Skeletal muscle tissue (tissue), 3 donors: ENCODE measurements at regions not wholly inside any gene's neighbourhood (a gene's known extent, or its start where the extent isn't known, plus 50 kb on each side); places are given as distances from the start of the nearest gene placed in this dataset.

Experiments
- H3K27ac ChIP-seq: one replicate; pipeline ENCODE4 v1.7.0; 2013; ENCODE audit warnings: mild to moderate bottlenecking, low read depth, low read length, inconsistent platforms
- H3K27me3 ChIP-seq, 3 donors: one replicate each; pipeline ENCODE4 v1.7.0; 2013; ENCODE audit warnings: low read length in 3 of 3; ENCODE audit not compliant: control insufficient read depth in 3 of 3, insufficient read depth in 3 of 3
- H3K36me3 ChIP-seq, 3 donors: one replicate each; pipeline ENCODE4 v1.7.0; 2013; ENCODE audit warnings: low read length in 3 of 3; ENCODE audit not compliant: control insufficient read depth in 3 of 3, insufficient read depth in 3 of 3
- H3K4me1 ChIP-seq, 3 donors: one replicate each; pipeline ENCODE4 v1.7.0; 2013; ENCODE audit warnings: low read length in 3 of 3, mild to moderate bottlenecking in 3 of 3; ENCODE audit not compliant: control insufficient read depth in 3 of 3, insufficient read depth in 3 of 3
- H3K4me3 ChIP-seq, 3 donors: one replicate each; pipeline ENCODE4 v1.7.0; 2013; ENCODE audit warnings: low read length in 3 of 3
- H3K9ac ChIP-seq, 3 donors: one replicate each; pipeline ENCODE4 v1.7.0; 2013; ENCODE audit warnings: low read length in 3 of 3, mild to moderate bottlenecking in 3 of 3, moderate library complexity in 2 of 3, low read depth in 1 of 3
- H3K9me3 ChIP-seq, 3 donors: one replicate each; pipeline ENCODE4 v1.7.0; 2013; ENCODE audit warnings: low read length in 3 of 3; ENCODE audit not compliant: control insufficient read depth in 3 of 3
- donor health status: Osteomylitis.

- Histone ChIP-seq H3K27ac (no peak overlapping the region), H3K36me3 (no peaks in the 10 kb centered on the region)
Measured at GRCh38 chr20:54272901-54273488, 65.1 kb downstream of the PFDN4 start.

GRCh38 chr20:54275359-54276111 lies 67.6 kb downstream of the PFDN4 start:
- Histone ChIP-seq H3K36me3 (no peaks in the 10 kb centered on the region), H3K9me3 (no peaks in the 10 kb centered on the region), H3K9ac (no peak overlapping the region), H3K27ac (no peak overlapping the region), H3K4me1 (no peaks in the 10 kb centered on the region), H3K4me3 (no peak overlapping the region), H3K27me3 (no peaks in the 10 kb centered on the region)

More at GRCh38 chr20:54272901-54273488, 65.1 kb downstream of the PFDN4 start:
- Histone ChIP-seq H3K9me3 (no peaks in the 10 kb centered on the region), H3K4me3 (no peak overlapping the region), H3K9ac (no peak overlapping the region), H3K27me3 (no peaks in the 10 kb centered on the region), H3K4me1 (no peaks in the 10 kb centered on the region)

GRCh38 chr20:54276577-54277169 lies 68.8 kb downstream of the PFDN4 start:
- no peak overlapping the region for H3K4me3 ChIP-seq
- H3K9me3 ChIP-seq = no peaks in the 10 kb centered on the region
- H3K36me3 ChIP-seq = no peaks in the 10 kb centered on the region
- H3K27ac ChIP-seq = no peak overlapping the region
- no peaks in the 10 kb centered on the region for H3K27me3 ChIP-seq
- no peaks in the 10 kb centered on the region for H3K4me1 ChIP-seq
- H3K9ac ChIP-seq = no peak overlapping the region

GRCh38 chr20:54278262-54278661 lies 70.4 kb downstream of the PFDN4 start:
- H3K36me3 ChIP-seq = no peaks in the 10 kb centered on the region
- no peak overlapping the region for H3K9ac ChIP-seq
- H3K9me3 ChIP-seq = no peaks in the 10 kb centered on the region
- H3K27me3 ChIP-seq = no peaks in the 10 kb centered on the region
- H3K4me3 ChIP-seq = no peak overlapping the region
- H3K27ac ChIP-seq = no peak overlapping the region
- no peaks in the 10 kb centered on the region for H3K4me1 ChIP-seq

GRCh38 chr20:54282625-54283024 lies 74.7 kb downstream of the PFDN4 start:
- H3K9me3 ChIP-seq = no peaks in the 10 kb centered on the region
- H3K27me3 ChIP-seq = no peaks in the 10 kb centered on the region
- H3K4me3 ChIP-seq = no peak overlapping the region
- no peaks in the 10 kb centered on the region for H3K36me3 ChIP-seq
- H3K9ac ChIP-seq = no peak overlapping the region
- no peaks in the 10 kb centered on the region for H3K4me1 ChIP-seq
- H3K27ac ChIP-seq = no peak overlapping the region

- Histone ChIP-seq H3K36me3 (no peaks in the 10 kb centered on the region), H3K4me1 (no peaks in the 10 kb centered on the region), H3K4me3 (no peak overlapping the region), H3K9me3 (no peaks in the 10 kb centered on the region), H3K9ac (no peak overlapping the region), H3K27ac (no peak overlapping the region), H3K27me3 (no peaks in the 10 kb centered on the region)
Measured at GRCh38 chr20:54283253-54283652, 75.4 kb downstream of the PFDN4 start.

- Histone ChIP-seq H3K4me1 (no peaks in the 10 kb centered on the region), H3K27me3 (no peaks in the 10 kb centered on the region), H3K36me3 (no peaks in the 10 kb centered on the region), H3K4me3 (no peak overlapping the region), H3K9me3 (no peaks in the 10 kb centered on the region), H3K27ac (no peak overlapping the region), H3K9ac (no peak overlapping the region)
Measured at GRCh38 chr20:54284928-54285704, 77.2 kb downstream of the PFDN4 start.

- no peaks in the 10 kb centered on the region for H3K36me3 ChIP-seq
- no peaks in the 10 kb centered on the region for H3K9me3 ChIP-seq
- no peak overlapping the region for H3K4me3 ChIP-seq
- H3K27ac ChIP-seq = no peak overlapping the region
- H3K9ac ChIP-seq = no peak overlapping the region
- no peaks in the 10 kb centered on the region for H3K27me3 ChIP-seq
- peaks cover 0 to 3% (median 0%) of the 10 kb centered on the region in 3 donors for H3K4me1 ChIP-seq
Measured at GRCh38 chr20:54290636-54291035, 82.7 kb downstream of the PFDN4 start.

GRCh38 chr20:54291339-54292010 lies 83.6 kb downstream of the PFDN4 start:
- H3K4me3 ChIP-seq = no peak overlapping the region
- H3K9me3 ChIP-seq = no peaks in the 10 kb centered on the region
- H3K27ac ChIP-seq = no peak overlapping the region
- no peaks in the 10 kb centered on the region for H3K36me3 ChIP-seq
- no peaks in the 10 kb centered on the region for H3K27me3 ChIP-seq
- H3K9ac ChIP-seq = no peak overlapping the region
- peaks cover 0 to 3% (median 0%) of the 10 kb centered on the region in 3 donors for H3K4me1 ChIP-seq
